ENCODE measurements at regions not wholly inside any gene's neighbourhood (a gene's known extent, or its start where the extent isn't known, plus 50 kb on each side); places are given as distances from the start of the nearest gene placed in this dataset.

- intact Hi-C loops (cut with DNase I), result no loop called here
- no peak for TF ChIP-seq CTCF (IDR thresholded peaks at IDR 0.05)
- Histone ChIP-seq H3K36me3 (ENCODE audit: insufficient read depth in 1 of 2, low read depth in 1 of 2) (no peaks in the 10 kb centered on the region), H3K27me3 (ENCODE audit: insufficient read depth in 3 of 3, low read length in 2 of 3) (peaks cover 0 to 3% (median 0%) of the 10 kb centered on the region in 3 donors), H3K4me3 (no peak overlapping the region), H3K27ac (no peak overlapping the region), H3K4me1 (no peaks in the 10 kb centered on the region), H3K9me3 (no peaks in the 10 kb centered on the region)
- ATAC-seq, result no peak
- DNase-seq, result no peak
- 53 to 58% (median 54%) methylated on average over 4 of the region's 4 CpGs for WGBS, 3 donors
Measured at GRCh38 chr3:102747611-102748010, 312.8 kb downstream of the ZPLD1 start.

- Histone ChIP-seq H3K4me3 (no peak overlapping the region), H3K9me3 (no peaks in the 10 kb centered on the region), H3K36me3 (ENCODE audit: insufficient read depth in 1 of 2, low read depth in 1 of 2) (no peaks in the 10 kb centered on the region), H3K27me3 (ENCODE audit: insufficient read depth in 3 of 3, low read length in 2 of 3) (peaks cover 0 to 3% (median 0%) of the 10 kb centered on the region in 3 donors), H3K4me1 (no peaks in the 10 kb centered on the region), H3K27ac (no peak overlapping the region)
- intact Hi-C loops (cut with DNase I), result no loop called here
- TF ChIP-seq CTCF (IDR thresholded peaks at IDR 0.05), result no peak
- no peak for DNase-seq
- no peak for ATAC-seq
Measured at GRCh38 chr3:102748646-102749045, 313.8 kb downstream of the ZPLD1 start.

GRCh38 chr3:102750322-102750721 is 315.5 kb downstream of the ZPLD1 start:
- ATAC-seq (no peak), DNase-seq (no peak)
- H3K27me3 ChIP-seq (ENCODE audit: insufficient read depth in 3 of 3, low read length in 2 of 3), result peaks cover 0 to 3% (median 0%) of the 10 kb centered on the region in 3 donors
- WGBS, 3 donors, result 90 to 91% (median 91%) methylated on average over 2 of the region's 2 CpGs
- no peak overlapping the region for H3K4me3 ChIP-seq
- no peaks in the 10 kb centered on the region for H3K9me3 ChIP-seq
- H3K4me1 ChIP-seq, result no peaks in the 10 kb centered on the region
- TF ChIP-seq CTCF (IDR thresholded peaks at IDR 0.05), result no peak
- no peaks in the 10 kb centered on the region for H3K36me3 ChIP-seq (ENCODE audit: insufficient read depth in 1 of 2, low read depth in 1 of 2)
- no peak overlapping the region for H3K27ac ChIP-seq
- intact Hi-C loops (cut with DNase I), result no loop called here

- ATAC-seq (no peak), DNase-seq (no peak)
- intact Hi-C loops (cut with DNase I), result no loop called here
- H3K4me1 ChIP-seq, result no peaks in the 10 kb centered on the region
- no peaks in the 10 kb centered on the region for H3K9me3 ChIP-seq
- no peaks in the 10 kb centered on the region for H3K36me3 ChIP-seq (ENCODE audit: insufficient read depth in 1 of 2, low read depth in 1 of 2)
- no peak overlapping the region for H3K27ac ChIP-seq
- H3K4me3 ChIP-seq, result no peak overlapping the region
- H3K27me3 ChIP-seq (ENCODE audit: insufficient read depth in 3 of 3, low read length in 2 of 3), result peaks cover 0 to 3% (median 0%) of the 10 kb centered on the region in 3 donors
- TF ChIP-seq CTCF (IDR thresholded peaks at IDR 0.05), result no peak
Measured at GRCh38 chr3:102753901-102754300, 319.1 kb downstream of the ZPLD1 start.

- intact Hi-C loops (cut with DNase I), result no loop called here
- Histone ChIP-seq H3K4me3 (no peak overlapping the region), H3K27ac (no peak overlapping the region), H3K4me1 (no peaks in the 10 kb centered on the region), H3K27me3 (ENCODE audit: insufficient read depth in 3 of 3, low read length in 2 of 3) (no peaks in the 10 kb centered on the region), H3K9me3 (no peaks in the 10 kb centered on the region), H3K36me3 (ENCODE audit: insufficient read depth in 1 of 2, low read depth in 1 of 2) (no peaks in the 10 kb centered on the region)
- no peak for DNase-seq
- no peak for ATAC-seq
- TF ChIP-seq CTCF (IDR thresholded peaks at IDR 0.05), result no peak
- 84 to 86% (median 85%) methylated on average over 2 of the region's 2 CpGs for WGBS, 3 donors
Measured at GRCh38 chr3:102756706-102757105, 321.9 kb downstream of the ZPLD1 start.

Data from psoas muscle (tissue), 7 donors.